ENCODE measurements at regions not wholly inside any gene's neighbourhood (a gene's known extent, or its start where the extent isn't known, plus 50 kb on each side); places are given as distances from the start of the nearest gene placed in this dataset.
"Not testable (repeated sequence)": the region's sequence is repeated elsewhere in the genome, so short reads cannot be mapped to it uniquely, and the experiment has no call there.

DNA sequence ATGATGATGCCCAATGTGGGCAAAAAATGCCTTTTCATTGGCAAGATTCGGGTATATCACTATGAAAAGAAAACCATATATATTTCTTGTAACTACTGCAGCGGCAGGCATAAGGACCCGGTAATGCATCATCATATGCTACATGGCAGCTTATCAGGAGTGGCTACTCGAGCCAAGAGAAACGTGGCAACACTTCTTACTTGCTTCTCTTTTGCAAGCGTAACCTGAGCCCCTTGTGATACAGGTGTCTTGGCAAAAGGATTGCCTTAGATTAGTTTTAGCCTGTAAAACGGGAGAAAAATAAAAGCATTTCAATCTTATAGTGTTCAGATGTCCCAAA is 280.3 kb downstream of the SPRY1 start:
- TF ChIP-seq POLR2AphosphoS5 (IDR thresholded peaks at IDR 0.05) (no peak), POLR2A (IDR thresholded peaks at IDR 0.05) (no peak), CTCF (IDR thresholded peaks at IDR 0.05 in 8 of 11, conservative IDR thresholded peaks at IDR 0.05 in 3 of 11) (no peak)
- no peak overlapping the region for H3K27ac ChIP-seq
- WGBS, 5 donors = 74 to 91% (median 86%) methylated on average over 7 of the region's 7 CpGs

DNA sequence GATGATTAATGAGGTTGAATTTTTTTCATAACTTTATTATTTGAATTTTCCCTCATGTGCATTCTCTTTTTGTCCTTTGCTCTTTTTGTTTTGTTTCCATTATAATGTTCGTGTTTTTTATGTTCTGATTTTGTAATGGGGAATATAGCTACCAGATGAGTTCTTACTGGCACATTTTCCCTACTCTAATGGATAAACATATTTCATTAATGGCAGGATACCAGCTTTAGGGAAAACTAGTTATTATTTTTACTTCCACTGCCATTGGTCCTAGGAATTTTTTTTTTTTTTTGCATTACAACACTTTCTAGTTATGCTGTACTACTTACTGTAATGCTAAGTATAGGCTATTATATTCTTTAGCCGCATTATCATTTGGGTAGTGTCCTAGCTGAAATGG is 286.3 kb downstream of the SPRY1 start:
- Histone ChIP-seq H3K27me3 (replicated peaks in 1 of 7) (no peaks in the 10 kb centered on the region), H3K4me1 (no peaks in the 10 kb centered on the region), H3K36me3 (no peaks in the 10 kb centered on the region), H3K9me3 (peaks cover 0 to 6% (median 0%) of the 10 kb centered on the region in 8 donors), H3K4me3 (no peak overlapping the region), H3K27ac (no peak overlapping the region)
- DNase-seq = no peak
- 95 to 99% (median 95%) methylated on average over 2 of the region's 2 CpGs for WGBS, 5 donors
- TF ChIP-seq POLR2A (IDR thresholded peaks at IDR 0.05) = no peak
- no peak for TF ChIP-seq POLR2AphosphoS5 (IDR thresholded peaks at IDR 0.05)
- TF ChIP-seq CTCF (IDR thresholded peaks at IDR 0.05 in 8 of 11, conservative IDR thresholded peaks at IDR 0.05 in 3 of 11) = no peak
- intact Hi-C loops (cut with DNase I; ENCODE audit: low total_unique reads) = no loop called here

More for the DNA sequence above, 280.3 kb downstream of the SPRY1 start:
- no peaks in the 10 kb centered on the region for H3K9me3 ChIP-seq
- DNase-seq = no peak
- H3K36me3 ChIP-seq = no peaks in the 10 kb centered on the region
- no peak overlapping the region for H3K4me3 ChIP-seq
- H3K27me3 ChIP-seq (replicated peaks in 1 of 7) = no peaks in the 10 kb centered on the region
- H3K4me1 ChIP-seq = peaks cover 0 to 5% (median 0%) of the 10 kb centered on the region in 6 donors
- intact Hi-C loops (cut with DNase I; ENCODE audit: low total_unique reads) = no loop called here

DNA sequence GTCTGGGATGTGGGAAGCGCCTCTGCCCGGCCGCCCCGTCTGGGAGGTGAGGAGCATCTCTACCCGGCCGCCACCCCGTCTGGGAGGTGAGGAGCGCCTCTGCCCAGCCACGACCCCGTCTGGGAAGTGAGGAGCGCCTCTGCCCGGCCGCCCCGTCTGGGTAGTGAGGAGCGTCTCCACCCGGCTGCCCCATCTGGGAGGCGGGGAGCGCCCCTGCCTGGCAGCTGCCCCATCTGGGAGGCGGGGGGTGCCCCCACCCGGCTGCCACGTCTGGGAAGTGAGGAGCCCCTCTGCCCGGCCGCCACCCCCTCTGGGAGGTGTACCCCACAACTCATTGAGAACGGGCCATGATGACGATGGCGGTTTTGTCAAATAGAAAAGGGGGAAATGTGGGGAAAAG is 288.3 kb downstream of the SPRY1 start:
- H3K27ac ChIP-seq; H3K27me3 ChIP-seq (replicated peaks in 1 of 7); H3K36me3 ChIP-seq; H3K4me1 ChIP-seq; intact Hi-C loops (cut with DNase I; ENCODE audit: low total_unique reads); DNase-seq; H3K4me3 ChIP-seq: not testable (repeated sequence)
- WGBS, 5 donors = 90 to 93% (median 91%) methylated on average over 18 to 26 of the region's 26 CpGs
- H3K9me3 ChIP-seq = peaks cover 0 to 24% (median 12%) of the 10 kb centered on the region in 8 donors

- H3K27ac ChIP-seq; intact Hi-C loops (cut with DNase I; ENCODE audit: low total_unique reads); H3K4me3 ChIP-seq; H3K9me3 ChIP-seq; H3K27me3 ChIP-seq (replicated peaks in 1 of 7); H3K4me1 ChIP-seq; H3K36me3 ChIP-seq; DNase-seq: not testable (repeated sequence)
- WGBS, 5 donors = 76 to 95% (median 90%) methylated on average over 2 of the region's 2 CpGs
Observed at GRCh38 chr4:123695531-123695930, 298.9 kb downstream of the SPRY1 start.

DNA sequence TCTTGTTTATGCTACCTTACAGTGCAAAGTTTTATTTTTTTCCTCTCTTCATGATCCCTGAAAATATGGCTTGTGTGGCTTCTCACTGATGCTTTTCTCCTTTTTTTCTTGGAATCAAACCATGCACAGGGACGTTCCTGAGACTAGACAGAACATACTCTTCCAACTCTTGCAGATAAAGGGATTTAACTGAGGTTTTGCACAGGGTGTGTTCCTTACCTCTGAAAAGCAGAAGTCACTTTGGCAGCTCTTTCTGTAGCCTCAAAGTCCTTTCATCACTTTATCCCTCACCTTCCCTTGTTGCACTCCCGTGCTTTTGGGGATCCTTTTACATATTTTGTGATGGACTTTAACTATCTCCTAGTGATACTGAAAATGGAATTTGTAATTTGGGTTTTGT is 300.1 kb downstream of the SPRY1 start:
- WGBS, 5 donors = 33 to 57% (median 42%) methylated on average over 2 of the region's 2 CpGs
- Histone ChIP-seq H3K4me1 (no peaks in the 10 kb centered on the region), H3K27me3 (replicated peaks in 1 of 7) (no peaks in the 10 kb centered on the region), H3K27ac (no peak overlapping the region), H3K36me3 (no peaks in the 10 kb centered on the region), H3K9me3 (no peaks in the 10 kb centered on the region), H3K4me3 (no peak overlapping the region)
- intact Hi-C loops (cut with DNase I; ENCODE audit: low total_unique reads) = no loop called here
- no peak for DNase-seq
- no peak for TF ChIP-seq POLR2AphosphoS5 (IDR thresholded peaks at IDR 0.05)
- no peak for TF ChIP-seq CTCF (IDR thresholded peaks at IDR 0.05 in 8 of 11, conservative IDR thresholded peaks at IDR 0.05 in 3 of 11)
- TF ChIP-seq POLR2A (IDR thresholded peaks at IDR 0.05) = no peak
